GM19324 (cell line): ENCODE measurements at regions not wholly inside any gene's neighbourhood (a gene's known extent, or its start where the extent isn't known, plus 50 kb on each side); places are given as distances from the start of the nearest gene placed in this dataset.
A peak's percentile ranks its signal among the peaks of the same experiment; 100 is the strongest.
"Not testable (repeated sequence)": the region's sequence is repeated elsewhere in the genome, so short reads cannot be mapped to it uniquely, and the experiment has no call there.

Experiments used
- ATAC-seq: cut with Tn5 transposase; IDR thresholded peaks from one replicate; pipeline ENCODE4 v1.9.1; 2021; ENCODE audit warnings: mild to moderate bottlenecking, moderate library complexity; ENCODE audit not compliant: unreplicated experiment, low FRiP score

DNA sequence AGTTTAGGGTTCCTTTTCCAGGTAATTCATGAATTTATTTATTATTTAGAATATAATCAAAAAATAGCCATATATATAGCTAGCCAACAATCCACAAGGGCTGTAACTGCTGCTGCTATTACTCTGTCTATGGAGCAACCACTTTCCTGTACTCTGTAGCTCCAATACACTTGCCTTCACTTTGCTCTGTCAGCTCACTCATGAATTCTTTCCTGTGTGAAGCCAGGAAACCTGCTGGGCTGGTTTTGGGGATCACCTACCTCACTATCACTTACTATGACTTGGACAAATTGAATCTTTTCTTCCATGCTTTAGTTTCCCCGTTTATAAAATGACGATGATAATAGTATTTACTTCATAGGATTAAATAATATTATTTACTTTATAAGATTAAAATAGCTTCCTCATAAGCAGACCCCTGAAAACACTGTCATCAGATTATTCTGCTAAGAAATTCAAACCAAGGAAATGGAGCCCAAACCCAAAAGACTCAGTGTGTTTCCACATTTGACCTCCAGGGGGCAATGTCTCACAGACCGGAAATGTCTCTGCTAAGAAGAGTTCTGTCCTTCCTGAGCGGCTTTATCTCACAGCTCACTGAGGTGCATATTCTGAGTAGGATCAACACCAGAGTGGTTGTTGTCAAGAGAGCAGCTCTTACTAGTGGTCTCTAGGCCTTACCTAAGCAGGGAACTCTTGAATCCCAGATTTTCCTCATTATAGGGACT, 457.1 kb downstream of the DAD1 start:
- no peak for ATAC-seq

- ATAC-seq: no peak
Measured at GRCh38 chr14:22124073-22124613, 450.5 kb upstream of the OR4E1 start.

DNA sequence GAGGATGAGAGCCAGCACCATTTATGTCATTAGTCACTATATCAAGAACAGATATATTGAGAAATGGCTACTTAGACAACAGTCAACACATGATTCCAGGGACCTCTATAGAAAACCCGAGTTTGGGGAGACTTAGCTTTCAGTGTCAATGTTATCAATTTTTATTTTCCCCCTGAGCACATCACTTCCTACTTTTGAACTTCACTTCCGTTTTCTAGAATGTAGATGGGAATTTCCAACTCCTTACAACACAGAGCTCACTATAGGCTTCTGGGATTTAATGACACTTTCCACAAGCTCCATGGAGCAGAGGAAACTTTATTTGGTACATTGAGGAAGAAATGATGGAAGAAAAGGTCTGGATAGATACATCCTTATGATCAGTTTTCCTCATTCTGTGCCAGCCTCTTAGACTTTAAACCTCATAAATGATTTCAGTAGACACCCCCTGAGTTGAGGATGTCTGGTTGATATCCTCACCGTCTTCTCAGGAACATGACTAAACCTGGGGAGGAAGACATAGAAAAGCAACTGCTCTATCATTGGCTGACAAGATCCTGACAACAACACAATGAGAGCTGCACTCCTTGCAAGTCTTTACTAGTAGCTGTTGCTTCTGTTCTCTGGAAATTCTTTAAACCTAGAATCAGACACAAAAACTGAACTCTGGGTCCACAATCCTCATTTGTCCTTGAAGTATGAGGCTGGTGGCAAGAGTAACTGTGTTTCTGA, 449.4 kb upstream of the OR4E1 start:
- no peak for ATAC-seq

DNA sequence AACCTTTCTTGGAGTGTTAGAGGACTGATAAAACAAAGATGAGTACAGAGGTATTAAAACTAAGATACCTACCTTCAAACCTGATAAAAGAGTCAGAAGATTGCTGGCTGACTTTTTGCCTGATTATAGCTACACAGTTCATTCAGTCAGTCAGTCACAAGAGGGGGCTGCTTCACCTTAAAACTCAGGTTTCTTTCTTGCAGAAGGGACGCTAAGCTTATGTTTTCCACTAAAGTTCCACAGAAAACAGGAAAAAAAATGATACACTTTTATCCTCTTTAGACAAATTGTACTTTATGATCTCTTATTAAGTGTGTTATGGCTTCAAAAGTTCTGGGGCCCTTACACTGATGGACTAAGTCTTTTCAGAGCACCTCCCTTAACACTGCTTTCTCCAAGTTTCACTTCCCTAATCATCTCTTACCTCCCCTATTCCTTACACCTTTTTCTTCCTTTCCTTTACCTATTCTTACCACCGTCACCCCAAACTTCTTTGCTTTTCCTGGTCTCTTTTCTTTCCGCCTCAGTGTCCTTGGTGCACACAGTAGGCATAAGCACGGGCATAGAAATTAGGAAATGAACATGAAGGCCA, 448.7 kb upstream of the OR4E1 start:
- no peak for ATAC-seq

- ATAC-seq: no peak
Measured at GRCh38 chr14:22118899-22119477, 445.4 kb upstream of the OR4E1 start.

- no peak for ATAC-seq
Measured at GRCh38 chr14:22113401-22113800, 439.8 kb upstream of the OR4E1 start.

- no peak for ATAC-seq
Measured at GRCh38 chr14:22112004-22112403, 438.4 kb upstream of the OR4E1 start.

DNA sequence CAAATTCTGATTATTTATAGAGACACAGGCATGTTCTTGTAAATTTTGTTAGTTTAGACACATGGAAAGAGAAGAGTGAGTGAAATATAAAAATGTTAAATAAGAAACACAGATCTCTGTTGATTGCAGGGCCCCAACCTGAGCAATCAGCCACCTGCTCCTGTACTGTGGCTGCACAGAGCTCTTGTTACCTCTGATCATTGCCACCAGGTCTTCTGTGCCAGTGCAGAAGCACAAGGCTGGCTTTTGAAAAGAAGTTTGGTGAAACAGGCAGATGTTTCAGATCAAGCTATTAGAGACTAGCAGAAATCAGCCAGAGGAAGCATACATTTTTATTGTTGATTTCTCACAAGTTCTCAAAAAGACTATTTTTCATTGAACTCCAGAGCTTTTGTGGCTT, 434.1 kb upstream of the OR4E1 start:
- ATAC-seq: no peak

- ATAC-seq: no peak
Measured at GRCh38 chr14:22106700-22107697, 433.4 kb upstream of the OR4E1 start.

DNA sequence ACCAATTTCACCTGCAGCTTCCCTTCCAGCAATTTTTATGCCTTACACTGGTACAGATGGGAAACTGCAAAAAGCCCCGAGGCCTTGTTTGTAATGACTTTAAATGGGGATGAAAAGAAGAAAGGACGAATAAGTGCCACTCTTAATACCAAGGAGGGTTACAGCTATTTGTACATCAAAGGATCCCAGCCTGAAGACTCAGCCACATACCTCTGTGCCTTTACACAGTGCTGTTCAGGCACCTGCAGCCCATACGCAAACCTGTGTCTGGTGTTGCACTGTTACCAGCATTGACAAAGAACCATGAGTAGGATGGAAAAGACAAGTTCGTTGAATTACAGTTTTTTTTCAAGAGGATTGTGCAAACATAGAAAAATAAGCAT, 432.0 kb upstream of the OR4E1 start:
- no peak for ATAC-seq

GRCh38 chr14:22105006-22105623, 431.5 kb upstream of the OR4E1 start:
- ATAC-seq: no peak

GRCh38 chr14:22100764-22101120, 427.1 kb upstream of the OR4E1 start:
- not testable (repeated sequence) for ATAC-seq

GRCh38 chr14:22099942-22100763, 426.5 kb upstream of the OR4E1 start:
- peak; percentile 70 for ATAC-seq

DNA sequence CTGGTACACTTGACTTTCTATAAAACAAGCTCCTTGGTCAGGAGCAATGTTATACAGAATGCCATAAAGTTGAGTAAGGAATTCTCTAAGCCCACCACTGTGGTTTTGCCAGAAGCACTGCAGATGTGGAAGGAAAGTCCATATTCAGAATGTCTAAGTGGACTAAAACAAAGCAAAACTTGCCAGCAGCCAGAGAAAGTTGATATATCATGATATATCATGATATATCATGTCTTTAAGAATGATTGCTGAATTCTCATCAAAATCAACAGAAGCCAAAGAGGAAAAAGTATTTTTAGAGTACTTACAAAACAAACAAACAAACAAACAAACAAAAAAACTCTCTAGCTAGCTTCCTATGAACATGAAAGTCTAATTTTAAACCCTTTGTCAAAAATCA, 424.8 kb upstream of the OR4E1 start:
- no peak for ATAC-seq

- no peak for ATAC-seq
Measured at GRCh38 chr14:22097586-22098292, 424.1 kb upstream of the OR4E1 start.

DNA sequence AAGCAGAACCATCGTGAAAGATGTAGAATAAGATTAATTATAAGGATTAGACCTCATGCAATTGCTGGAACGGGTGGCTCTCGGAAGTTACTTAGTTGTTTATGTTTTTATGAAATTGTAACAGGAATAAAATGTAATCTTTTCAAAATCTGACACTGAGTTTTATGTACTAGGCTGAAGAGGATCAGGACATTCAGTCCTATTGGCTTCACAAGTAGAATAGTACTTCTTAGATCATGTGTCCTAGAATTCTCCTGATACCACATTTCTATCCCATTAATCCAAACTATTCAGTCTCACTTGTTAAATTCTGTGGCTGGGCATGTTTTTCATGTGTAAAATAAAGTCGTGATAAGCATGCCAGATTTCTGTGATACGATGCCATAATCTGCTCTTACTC, 423.5 kb upstream of the OR4E1 start:
- ATAC-seq: no peak

DNA sequence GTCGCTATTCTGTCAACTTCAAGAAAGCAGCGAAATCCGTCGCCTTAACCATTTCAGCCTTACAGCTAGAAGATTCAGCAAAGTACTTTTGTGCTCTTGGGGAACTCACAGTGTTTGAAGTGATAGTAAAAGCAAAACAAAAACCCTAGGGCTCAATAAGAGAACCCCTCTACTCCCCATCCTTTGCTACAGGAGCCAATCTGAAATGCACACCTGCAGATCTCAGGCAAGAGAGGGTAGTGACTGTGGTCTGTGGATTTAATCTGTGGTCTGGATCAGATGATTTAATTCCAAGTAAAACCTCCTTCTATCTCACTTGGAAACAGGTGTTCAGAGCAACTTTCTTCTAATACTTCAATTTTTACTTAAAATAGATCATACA, 422.9 kb upstream of the OR4E1 start:
- no peak for ATAC-seq

DNA sequence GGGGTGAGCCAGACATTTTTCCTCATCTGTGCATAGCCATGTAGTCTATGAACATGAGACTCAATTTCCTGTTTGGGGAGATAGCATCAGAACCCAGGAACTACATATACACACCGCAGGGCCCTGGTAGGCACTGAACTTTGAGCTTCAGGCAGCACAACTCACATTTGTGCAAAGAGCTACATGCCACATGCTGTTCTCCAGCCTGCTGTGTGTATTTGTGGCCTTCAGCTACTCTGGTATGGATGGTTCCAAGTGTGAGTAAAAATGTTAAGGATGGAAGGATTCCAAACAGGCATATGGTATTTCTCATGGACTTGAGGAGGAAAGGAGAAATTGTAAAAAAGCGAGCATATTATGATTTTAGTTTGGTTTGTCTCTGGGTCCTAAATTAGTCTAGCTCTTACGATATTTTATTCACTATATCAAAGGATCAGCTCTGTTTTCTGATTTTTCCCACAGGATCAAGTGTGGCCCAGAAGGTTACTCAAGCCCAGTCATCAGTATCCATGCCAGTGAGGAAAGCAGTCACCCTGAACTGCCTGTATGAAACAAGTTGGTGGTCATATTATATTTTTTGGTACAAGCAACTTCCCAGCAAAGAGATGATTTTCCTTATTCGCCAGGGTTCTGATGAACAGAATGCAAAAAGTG, 422.4 kb upstream of the OR4E1 start:
- no peak for ATAC-seq
